HEK293 (cell line): ENCODE measurements at regions not wholly inside any gene's neighbourhood (a gene's known extent, or its start where the extent isn't known, plus 50 kb on each side); places are given as distances from the start of the nearest gene placed in this dataset.

ENCODE experiments used
- CTCF ChIA-PET: fragments of 350-600 bp; formaldehyde crosslinking; extraction: SDS; loops from one replicate; lab custom pipeline; 2021; ENCODE audit warnings: antibody characterized with exemption; lab: Yijun Ruan, JAX
- POLR2A ChIA-PET: fragments of 300-600 bp; formaldehyde crosslinking; extraction: SDS; loops from one replicate; lab custom pipeline; 2020; ENCODE audit warnings: antibody characterized with exemption, inconsistent platforms; lab: Yijun Ruan, JAX
- H3K27ac ChIP-seq: fragments of 200-500 bp; sonication (Bioruptor generic); 2 replicates; pipeline ENCODE4 v1.5.1; 2014; ENCODE audit warnings: low read depth, low read length, control low read depth, inconsistent platforms; ENCODE audit errors: extremely low read depth
- H3K36me3 ChIP-seq, 2 experiments: fragments of 200-500 bp in 1 of 2; sonication (Bioruptor generic) in 1 of 2; 1 replicate in 1 of 2; 2 replicates in 1 of 2; pipeline ENCODE4 v1.5.1; 2014 to 2017; ENCODE audit warnings: inconsistent platforms in 2 of 2, low read length in 2 of 2; ENCODE audit not compliant: control insufficient read depth in 2 of 2, insufficient read depth in 1 of 2
- H3K4me1 ChIP-seq: fragments of 200-500 bp; sonication (Bioruptor generic); 2 replicates; pipeline ENCODE4 v1.5.1; 2014; ENCODE audit warnings: mild to moderate bottlenecking, low read length, inconsistent platforms; ENCODE audit not compliant: control insufficient read depth, insufficient read depth
- H3K4me3 ChIP-seq: 2 replicates; pipeline ENCODE4 v1.5.1; 2011; ENCODE audit warnings: low read depth, mild to moderate bottlenecking, control low read depth, low read length, moderate library complexity
- H3K9me3 ChIP-seq: fragments of 200-500 bp; sonication (Bioruptor generic); 2 replicates; pipeline ENCODE4 v1.5.1; 2014; ENCODE audit warnings: low read depth, low read length, inconsistent platforms; ENCODE audit not compliant: control insufficient read depth, insufficient read depth
- FEZF1 ChIP-seq: fragments of 450-650 bp; formaldehyde crosslinking; IDR thresholded peaks from 2 replicates; pipeline ENCODE4 v1.5.1; 2016; ENCODE audit warnings: missing biosample characterization, missing genetic modification characterization
- KLF10 ChIP-seq: fragments of 450-650 bp; IDR thresholded peaks from 2 replicates; pipeline ENCODE4 v1.5.1; 2018; ENCODE audit warnings: missing biosample characterization, mild to moderate bottlenecking, missing genetic modification characterization
- OSR2 ChIP-seq: fragments of 450-650 bp; formaldehyde crosslinking; IDR thresholded peaks from 2 replicates; pipeline ENCODE4 v1.5.1; 2016; ENCODE audit warnings: missing biosample characterization, missing genetic modification characterization
- SALL2 ChIP-seq: fragments of 450-650 bp; formaldehyde crosslinking; IDR thresholded peaks from 2 replicates; pipeline ENCODE4 v1.5.0; 2017; ENCODE audit warnings: missing biosample characterization, mild to moderate bottlenecking, missing genetic modification characterization, borderline replicate concordance
- TCF7L2 ChIP-seq: IDR thresholded peaks from 2 replicates; pipeline ENCODE4 v1.6.1; 2011; ENCODE audit warnings: low read depth, mild to moderate bottlenecking, inconsistent platforms, low read length, moderate library complexity, borderline replicate concordance
- ZBTB20 ChIP-seq: fragments of 450-650 bp; formaldehyde crosslinking; IDR thresholded peaks from 2 replicates; pipeline ENCODE4 v1.5.1; 2016; ENCODE audit warnings: missing biosample characterization, missing genetic modification characterization
- ZFHX2 ChIP-seq: fragments of 450-650 bp; formaldehyde crosslinking; conservative IDR thresholded peaks from 2 replicates; pipeline ENCODE4 v1.5.1; 2016; ENCODE audit warnings: missing biosample characterization, missing genetic modification characterization
- ZIC2 ChIP-seq: fragments of 450-650 bp; formaldehyde crosslinking; IDR thresholded peaks from 2 replicates; pipeline ENCODE4 v1.5.1; 2016; ENCODE audit warnings: missing biosample characterization, missing genetic modification characterization
- ZNF112 ChIP-seq: fragments of 450-650 bp; formaldehyde crosslinking; IDR thresholded peaks from 2 replicates; pipeline ENCODE4 v1.5.0; 2017; ENCODE audit warnings: missing biosample characterization, missing genetic modification characterization
- ZNF23 ChIP-seq: fragments of 450-650 bp; formaldehyde crosslinking; IDR thresholded peaks from 2 replicates; pipeline ENCODE4 v1.5.1; 2016; ENCODE audit warnings: missing biosample characterization, missing genetic modification characterization, borderline replicate concordance
- ZNF354C ChIP-seq: fragments of 450-650 bp; formaldehyde crosslinking; IDR thresholded peaks from 2 replicates; pipeline ENCODE4 v1.5.1; 2016; ENCODE audit warnings: missing biosample characterization, missing genetic modification characterization, low read depth, borderline replicate concordance
- ZNF366 ChIP-seq: fragments of 450-650 bp; formaldehyde crosslinking; conservative IDR thresholded peaks from 2 replicates; pipeline ENCODE4 v1.5.1; 2016; ENCODE audit warnings: missing biosample characterization, missing genetic modification characterization
- ZNF521 ChIP-seq: fragments of 450-650 bp; formaldehyde crosslinking; IDR thresholded peaks from 2 replicates; pipeline ENCODE4 v1.5.1; 2017; ENCODE audit warnings: missing biosample characterization, mild to moderate bottlenecking, missing genetic modification characterization
- ZNF529 ChIP-seq: fragments of 450-650 bp; formaldehyde crosslinking; IDR thresholded peaks from 2 replicates; pipeline ENCODE4 v1.5.1; 2017; ENCODE audit warnings: missing genetic modification characterization, missing biosample characterization; ENCODE audit not compliant: insufficient replicate concordance
- ZNF660 ChIP-seq: fragments of 450-650 bp; IDR thresholded peaks from 2 replicates; pipeline ENCODE4 v1.5.1; 2018; ENCODE audit warnings: missing biosample characterization, mild to moderate bottlenecking, missing genetic modification characterization
- ZNF664 ChIP-seq: fragments of 450-650 bp; formaldehyde crosslinking; IDR thresholded peaks from 2 replicates; pipeline ENCODE4 v1.5.1; 2016; ENCODE audit warnings: missing biosample characterization, missing genetic modification characterization
- TF ChIP-seq, protein P1 (sequence below): fragments of 450-650 bp; IDR thresholded peaks from 2 replicates; pipeline ENCODE4 v1.5.1; 2018; ENCODE audit warnings: missing biosample characterization, missing genetic modification characterization
- TF ChIP-seq, protein P2 (sequence below): fragments of 450-650 bp; formaldehyde crosslinking; IDR thresholded peaks from 2 replicates; pipeline ENCODE4 v1.5.1; 2016; ENCODE audit warnings: missing biosample characterization, missing genetic modification characterization
- TF ChIP-seq, protein P3 (sequence below): fragments of 450-650 bp; formaldehyde crosslinking; IDR thresholded peaks from 2 replicates; pipeline ENCODE4; 2016; ENCODE audit warnings: missing biosample characterization, missing genetic modification characterization

DNA sequence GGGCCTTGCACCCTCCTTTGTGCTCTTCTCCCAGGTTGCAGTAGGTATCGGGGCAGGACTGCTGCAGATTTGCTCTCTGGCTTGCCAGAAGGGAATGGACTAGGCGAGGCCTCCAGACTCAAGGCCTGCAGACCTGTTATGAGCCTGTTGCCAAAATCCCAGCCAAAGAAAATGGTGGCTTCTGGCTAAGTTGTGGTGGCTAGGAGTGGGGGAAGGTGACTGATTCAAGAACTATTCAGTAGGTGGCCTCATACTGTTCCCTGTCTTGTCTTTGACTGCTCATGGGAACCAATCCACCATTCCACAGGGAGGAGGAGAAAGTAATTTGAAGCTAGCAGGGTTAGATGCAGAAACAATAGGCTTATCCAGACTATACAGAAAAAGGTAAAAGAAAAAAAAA lies 380.4 kb upstream of the PROK2 start (continued):
- TF ChIP-seq, protein P1, sequence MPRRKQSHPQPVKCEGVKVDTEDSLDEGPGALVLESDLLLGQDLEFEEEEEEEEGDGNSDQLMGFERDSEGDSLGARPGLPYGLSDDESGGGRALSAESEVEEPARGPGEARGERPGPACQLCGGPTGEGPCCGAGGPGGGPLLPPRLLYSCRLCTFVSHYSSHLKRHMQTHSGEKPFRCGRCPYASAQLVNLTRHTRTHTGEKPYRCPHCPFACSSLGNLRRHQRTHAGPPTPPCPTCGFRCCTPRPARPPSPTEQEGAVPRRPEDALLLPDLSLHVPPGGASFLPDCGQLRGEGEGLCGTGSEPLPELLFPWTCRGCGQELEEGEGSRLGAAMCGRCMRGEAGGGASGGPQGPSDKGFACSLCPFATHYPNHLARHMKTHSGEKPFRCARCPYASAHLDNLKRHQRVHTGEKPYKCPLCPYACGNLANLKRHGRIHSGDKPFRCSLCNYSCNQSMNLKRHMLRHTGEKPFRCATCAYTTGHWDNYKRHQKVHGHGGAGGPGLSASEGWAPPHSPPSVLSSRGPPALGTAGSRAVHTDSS (tag by site-specific recombination): no peak
- TF ChIP-seq ZNF23 (no peak), ZNF354C (no peak)

DNA sequence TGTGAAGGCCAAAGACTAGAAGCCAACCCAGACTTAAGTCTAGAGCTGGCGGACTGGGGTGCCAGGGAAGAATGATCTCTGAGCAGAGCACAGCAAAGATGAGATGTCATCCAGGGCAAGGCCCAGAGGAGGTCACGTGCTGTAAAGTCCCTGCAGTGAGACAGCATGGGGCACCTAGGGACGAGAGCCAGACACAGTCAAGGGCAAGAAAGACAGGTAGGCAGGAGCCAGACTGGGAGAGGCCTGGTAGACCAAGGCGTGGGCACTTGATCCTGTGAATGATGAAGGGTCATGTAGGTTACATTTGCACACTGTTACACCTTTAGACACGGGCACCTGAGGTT lies 379.7 kb upstream of the PROK2 start:
- Histone ChIP-seq H3K9me3 (no peaks in the 10 kb centered on the region), H3K27ac (no peak overlapping the region), H3K4me1 (0 out of 2 replicates have a peak, but pooled peaks cover 2% of the 10 kb centered on the region), H3K4me3 (no peak overlapping the region), H3K36me3 (no peaks in the 10 kb centered on the region)
- ChIA-PET POLR2A (no interaction called here), CTCF (interaction anchor here (1.2 to 1.3 kb wide), 2 partner anchors 24 to 492 kb away, joined by 3 to 5 read pairs; no protein-coding TSS in a partner anchor)
- TF ChIP-seq ZFHX2 (tag by site-specific recombination) (no peak), TCF7L2 (no peak), FEZF1 (tag by site-specific recombination) (no peak), KLF10 (tag by site-specific recombination) (no peak), ZNF366 (tag by site-specific recombination) (no peak), ZNF112 (tag by site-specific recombination) (no peak), ZNF521 (no peak), OSR2 (tag by site-specific recombination) (no peak), SALL2 (tag by site-specific recombination) (no peak), ZNF529 (tag by site-specific recombination) (no peak), ZNF660 (no peak)
- TF ChIP-seq, protein P2, sequence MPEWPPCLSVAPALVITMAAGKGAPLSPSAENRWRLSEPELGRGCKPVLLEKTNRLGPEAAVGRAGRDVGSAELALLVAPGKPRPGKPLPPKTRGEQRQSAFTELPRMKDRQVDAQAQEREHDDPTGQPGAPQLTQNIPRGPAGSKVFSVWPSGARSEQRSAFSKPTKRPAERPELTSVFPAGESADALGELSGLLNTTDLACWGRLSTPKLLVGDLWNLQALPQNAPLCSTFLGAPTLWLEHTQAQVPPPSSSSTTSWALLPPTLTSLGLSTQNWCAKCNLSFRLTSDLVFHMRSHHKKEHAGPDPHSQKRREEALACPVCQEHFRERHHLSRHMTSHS (tag by site-specific recombination): no peak
- TF ChIP-seq, protein P3, sequence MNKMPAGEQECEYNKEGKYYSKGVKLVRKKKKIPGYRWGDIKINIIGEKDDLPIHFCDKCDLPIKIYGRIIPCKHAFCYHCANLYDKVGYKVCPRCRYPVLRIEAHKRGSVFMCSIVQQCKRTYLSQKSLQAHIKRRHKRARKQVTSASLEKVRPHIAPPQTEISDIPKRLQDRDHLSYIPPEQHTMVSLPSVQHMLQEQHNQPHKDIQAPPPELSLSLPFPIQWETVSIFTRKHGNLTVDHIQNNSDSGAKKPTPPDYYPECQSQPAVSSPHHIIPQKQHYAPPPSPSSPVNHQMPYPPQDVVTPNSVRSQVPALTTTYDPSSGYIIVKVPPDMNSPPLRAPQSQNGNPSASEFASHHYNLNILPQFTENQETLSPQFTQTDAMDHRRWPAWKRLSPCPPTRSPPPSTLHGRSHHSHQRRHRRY (tag by site-specific recombination): no peak

DNA sequence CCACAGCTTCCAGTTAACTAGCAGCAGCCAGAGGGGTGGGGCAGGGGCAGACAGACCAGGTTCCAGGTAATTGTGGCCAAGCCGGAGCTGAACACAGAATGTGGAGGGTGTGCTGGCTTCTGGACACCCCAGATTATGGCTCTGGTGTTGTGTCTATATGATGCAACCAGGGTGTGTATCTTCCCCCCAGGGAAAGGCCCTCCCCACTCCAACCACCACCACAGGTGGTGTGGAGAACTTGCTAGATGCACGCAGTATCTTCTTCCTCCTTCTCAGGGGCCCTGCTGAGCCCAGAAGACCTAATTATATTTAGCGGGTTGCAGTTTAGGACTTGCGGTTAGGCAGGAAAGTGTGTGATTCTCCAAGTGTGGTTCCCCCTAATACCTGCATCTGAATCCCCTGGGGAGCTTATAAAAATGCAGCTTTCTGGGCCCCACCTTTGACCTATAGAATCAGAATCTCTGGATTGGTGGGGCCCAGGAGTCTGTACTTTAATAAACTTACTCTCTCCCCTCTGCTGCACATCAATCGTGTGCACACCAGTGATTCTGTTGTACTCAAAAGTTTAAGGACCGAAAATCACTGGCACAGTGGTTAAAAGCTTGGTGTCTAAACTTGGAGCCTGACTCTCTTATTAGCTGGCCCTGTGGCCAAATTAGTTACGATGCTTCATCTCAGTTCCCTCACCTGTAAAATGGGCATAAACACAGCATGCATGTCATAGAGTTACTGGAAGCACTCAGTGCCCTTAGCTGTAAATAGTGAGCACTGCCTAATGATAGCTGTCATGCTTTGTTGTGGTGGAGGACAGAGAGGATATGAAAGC lies 379.1 kb upstream of the PROK2 start:
- no peaks in the 10 kb centered on the region for H3K36me3 ChIP-seq
- POLR2A ChIA-PET: no interaction called here
- H3K4me3 ChIP-seq: no peak overlapping the region
- H3K9me3 ChIP-seq: no peaks in the 10 kb centered on the region
- no peak overlapping the region for H3K27ac ChIP-seq
- H3K4me1 ChIP-seq: 0 out of 2 replicates have a peak, but pooled peaks cover 2% of the 10 kb centered on the region
- CTCF ChIA-PET: interaction anchor here (1.3 kb wide), 1 partner anchor 23 kb away, joined by 5 read pairs; no protein-coding TSS in a partner anchor
- TF ChIP-seq ZNF664 (no peak), ZIC2 (tag by site-specific recombination) (peak; percentile 37; the same call in 1 of the 2 replicates), ZBTB20 (tag by site-specific recombination) (0 out of 2 replicates have a peak, but pooled peaks have one; percentile 32)
